ENCODE measurements at regions not wholly inside any gene's neighbourhood (a gene's known extent, or its start where the extent isn't known, plus 50 kb on each side); places are given as distances from the start of the nearest gene placed in this dataset.

- TF ChIP-seq CTCF (IDR thresholded peaks at IDR 0.05) (no peak), POLR2AphosphoS5 (IDR thresholded peaks at IDR 0.05) (no peak), POLR2A (IDR thresholded peaks at IDR 0.05) (no peak), EP300 (IDR thresholded peaks at IDR 0.05) (no peak)
Observed at GRCh38 chr10:36703179-36703578, 422.2 kb upstream of the ANKRD30A start.
